Tongue (tissue), 1 donor: ENCODE measurements at regions not wholly inside any gene's neighbourhood (a gene's known extent, or its start where the extent isn't known, plus 50 kb on each side); places are given as distances from the start of the nearest gene placed in this dataset.

ENCODE experiments used
- DNase-seq: peaks from one replicate; pipeline ENCODE4 v3.0.0-alpha.2; 2015

DNA sequence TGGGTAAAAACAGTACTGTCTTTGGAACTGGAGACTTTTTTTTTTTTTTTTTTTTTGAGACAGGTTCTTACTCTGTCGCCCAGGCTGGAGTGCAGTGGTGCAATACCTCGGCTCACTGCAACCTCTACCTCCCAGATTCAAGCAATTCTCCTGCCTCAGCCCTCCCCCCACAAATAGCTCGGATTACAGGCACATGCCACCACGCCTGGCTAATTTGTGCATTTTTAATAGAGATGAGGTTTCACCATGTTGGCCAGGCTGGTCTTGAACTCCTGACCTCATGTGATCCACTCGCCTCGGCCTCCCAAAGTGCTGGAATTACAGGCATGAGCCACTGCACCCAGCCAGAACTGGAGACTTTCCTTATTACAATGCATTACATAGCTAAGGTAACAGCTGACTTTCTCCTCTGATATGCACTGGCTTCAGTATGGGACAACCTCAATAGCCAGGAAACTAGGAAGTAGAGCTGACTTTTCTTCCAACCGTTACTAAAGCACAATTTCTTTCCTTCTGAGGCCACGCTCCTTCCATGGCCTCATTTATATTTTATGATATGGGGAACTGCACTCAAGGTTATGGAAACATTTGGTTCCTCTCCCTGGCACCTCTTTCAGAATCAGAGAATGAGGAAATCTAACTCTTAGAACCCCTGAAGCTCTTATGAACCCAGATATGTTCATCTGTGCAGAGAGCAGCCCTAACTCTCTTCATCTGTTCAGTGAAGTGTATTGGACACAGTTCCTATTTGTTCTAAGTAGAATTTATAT lies 53.5 kb upstream of the FAM9B start:
- DNase-seq, result no peak

- DNase-seq, result no peak
Measured at GRCh38 chrX:9088896-9089295, 55.0 kb upstream of the FAM9B start.

- no peak for DNase-seq
Measured at GRCh38 chrX:9090766-9091165, 56.8 kb upstream of the FAM9B start.

DNA sequence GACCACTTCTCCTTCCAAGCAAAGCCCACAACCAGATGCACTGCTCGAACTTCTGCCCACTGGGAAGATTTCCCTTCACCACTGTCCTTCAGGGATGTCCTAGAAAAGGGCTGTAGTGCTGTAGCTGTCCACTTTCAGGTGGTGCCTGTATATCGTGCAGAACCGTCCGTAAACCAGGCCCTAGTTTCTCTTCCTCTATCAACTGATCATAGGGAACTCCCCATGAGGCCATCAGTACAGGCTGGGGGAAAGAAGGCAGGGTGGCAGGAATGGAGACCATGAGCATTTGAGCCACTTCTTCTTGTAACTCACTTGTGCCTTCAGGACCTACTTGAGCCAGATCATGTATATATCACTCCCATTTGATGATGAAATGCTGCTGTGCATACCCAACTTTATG lies 57.3 kb upstream of the FAM9B start:
- DNase-seq, result no peak

- DNase-seq, result no peak
Measured at GRCh38 chrX:9102956-9103355, 69.0 kb upstream of the FAM9B start.

- DNase-seq, result no peak
Measured at GRCh38 chrX:9108054-9108453, 74.1 kb upstream of the FAM9B start.

DNA sequence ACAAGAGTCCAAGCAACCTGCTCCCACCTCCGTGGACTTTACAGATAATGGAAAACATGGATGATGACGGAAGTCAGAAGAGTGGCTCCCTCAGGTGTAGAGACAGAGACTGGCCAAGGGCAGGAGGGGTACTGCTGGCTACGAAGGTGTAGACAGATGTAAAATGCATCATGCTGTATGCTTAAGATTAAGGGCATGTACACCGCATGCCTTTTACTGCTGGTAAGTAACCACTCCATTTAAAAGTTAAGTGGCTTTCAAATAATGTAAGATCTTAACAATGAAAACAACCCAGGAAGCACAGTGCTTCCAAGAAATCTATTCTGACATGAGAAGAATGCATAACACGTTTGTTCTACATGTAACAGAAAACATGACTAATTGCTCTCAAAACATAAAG lies 76.9 kb upstream of the FAM9B start:
- DNase-seq, result no peak

DNA sequence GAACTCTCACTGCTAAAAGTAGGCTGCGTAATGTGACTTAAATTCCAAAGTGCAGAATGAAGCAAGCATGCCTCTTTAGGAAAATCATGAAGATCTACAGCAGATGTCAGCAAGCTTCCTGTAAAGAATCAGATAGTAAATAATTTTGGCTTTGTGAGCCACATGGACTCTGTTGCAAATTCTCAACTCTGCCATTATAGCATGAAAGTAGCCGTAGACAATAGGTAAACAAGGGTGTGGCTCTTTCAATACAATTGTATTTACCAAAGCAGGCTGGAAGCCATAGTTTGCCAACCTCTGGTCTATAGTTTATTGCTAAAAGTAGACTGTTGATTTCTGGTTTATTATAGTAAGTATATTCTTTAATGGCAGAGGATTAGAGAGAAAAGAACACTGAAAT lies 80.3 kb upstream of the FAM9B start:
- DNase-seq, result no peak

DNA sequence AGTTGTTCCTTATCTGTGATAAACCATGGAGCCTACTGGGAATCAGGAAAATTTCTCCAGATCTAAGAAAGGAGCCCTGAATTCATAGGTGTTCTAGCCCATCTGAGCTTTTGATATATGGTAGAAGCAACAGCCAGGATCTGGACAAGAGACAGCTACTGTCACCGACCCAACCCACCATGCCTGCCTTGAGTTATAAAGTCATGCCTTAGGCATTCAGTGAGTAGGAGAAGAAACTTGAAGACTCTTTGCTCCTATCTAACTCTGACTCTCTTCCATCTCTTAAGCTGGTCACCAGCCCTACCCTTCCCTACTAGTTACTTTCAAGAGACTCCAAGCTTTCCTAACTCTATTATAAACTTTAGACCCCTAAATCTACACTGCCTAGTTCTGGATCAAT lies 83.9 kb upstream of the FAM9B start:
- DNase-seq, result no peak

- no peak for DNase-seq
Measured at GRCh38 chrX:9122519-9123245, 88.8 kb upstream of the FAM9B start.

GRCh38 chrX:9127986-9128385 lies 94.1 kb upstream of the FAM9B start:
- peak; percentile 14 for DNase-seq

DNA sequence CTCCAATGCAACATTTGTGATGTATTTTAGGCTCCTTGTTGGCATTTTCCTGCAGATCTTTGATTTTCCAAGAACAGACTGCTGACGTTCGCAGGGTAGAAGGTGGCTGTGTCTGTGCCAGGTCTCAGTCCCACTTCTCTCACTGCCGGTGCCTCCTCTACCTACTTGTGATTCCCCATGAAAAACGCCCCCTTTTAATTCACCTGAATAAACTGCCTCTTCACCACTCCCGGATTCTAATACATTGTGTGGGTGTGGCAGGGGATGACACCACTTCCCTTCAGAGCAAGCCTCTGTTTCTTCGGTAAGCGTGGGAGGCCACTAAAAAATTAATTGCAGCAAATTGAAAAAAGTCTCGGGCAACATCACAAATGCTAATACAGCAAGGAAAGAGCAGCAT lies 96.1 kb upstream of the FAM9B start:
- DNase-seq, result no peak

- no peak for DNase-seq
Measured at GRCh38 chrX:9131066-9131465, 97.1 kb upstream of the FAM9B start.

DNA sequence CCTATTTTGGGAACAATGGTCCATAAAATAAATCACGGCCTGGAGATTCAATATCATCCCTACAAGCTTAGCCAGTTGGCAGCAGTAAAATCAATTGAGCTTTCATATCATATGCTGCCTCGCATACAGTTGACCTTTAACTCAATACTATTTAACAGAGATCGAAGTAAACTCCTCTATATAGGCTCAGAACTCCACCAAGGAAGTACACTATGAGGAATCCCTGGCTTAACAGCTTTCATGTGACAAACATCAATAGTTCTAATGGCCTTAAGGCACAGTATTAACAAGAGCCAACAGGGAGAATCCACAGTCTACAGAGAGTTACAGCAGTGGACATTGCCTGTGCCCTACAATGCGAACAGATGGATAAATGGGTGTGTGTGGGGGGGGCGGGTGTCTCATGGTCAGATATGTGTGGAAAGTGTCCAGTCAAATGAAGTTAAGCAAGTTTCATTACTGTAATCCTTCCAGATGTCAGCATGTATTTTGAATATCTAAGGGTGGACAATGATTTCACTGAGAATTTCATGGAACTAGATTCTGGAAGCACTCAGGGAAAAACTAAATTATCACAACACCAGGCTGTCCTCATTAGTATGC lies 98.2 kb upstream of the FAM9B start:
- DNase-seq, result no peak

DNA sequence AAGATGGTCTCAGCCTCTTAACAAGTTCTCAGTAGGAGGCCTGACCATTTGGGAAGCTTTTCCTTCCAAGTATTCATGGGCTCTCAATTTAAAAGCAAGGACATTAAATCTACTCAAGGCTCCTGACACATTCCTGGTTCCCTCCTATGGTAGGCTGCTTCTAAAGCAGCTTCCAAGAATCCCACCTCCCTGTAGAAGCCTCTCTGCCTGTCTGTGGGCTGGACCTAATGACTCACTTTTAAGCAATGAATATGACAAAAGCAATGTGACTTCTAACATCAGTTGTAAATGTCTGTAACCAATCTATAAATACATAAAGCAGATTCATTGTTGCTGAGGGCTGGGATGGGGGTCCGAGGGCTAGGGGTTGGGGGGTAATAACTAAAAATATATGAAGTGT lies 99.5 kb upstream of the FAM9B start:
- no peak for DNase-seq

DNA sequence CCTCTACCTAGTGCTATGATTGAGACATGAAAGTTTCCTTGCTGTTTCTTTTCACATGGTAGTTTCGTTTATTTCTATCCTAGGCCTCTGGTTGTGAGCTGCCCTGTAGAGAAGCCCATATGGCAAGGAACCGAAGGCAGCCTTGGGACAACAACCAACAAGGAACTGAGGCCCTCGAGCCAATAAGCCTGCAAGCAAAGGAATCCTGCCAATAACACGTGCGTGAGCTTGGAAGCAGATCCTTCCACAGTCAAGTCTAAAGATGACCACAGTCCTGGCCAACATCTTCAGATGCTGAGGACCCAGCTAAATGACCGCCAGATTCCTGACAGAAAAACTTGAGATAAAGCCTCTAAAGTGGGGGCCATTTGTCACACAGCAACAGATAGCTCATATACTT lies 100.4 kb upstream of the FAM9B start:
- no peak for DNase-seq

- no peak for DNase-seq
Measured at GRCh38 chrX:9135901-9136510, 102.1 kb upstream of the FAM9B start.

GRCh38 chrX:9137152-9137551 lies 103.2 kb upstream of the FAM9B start:
- no peak for DNase-seq

DNA sequence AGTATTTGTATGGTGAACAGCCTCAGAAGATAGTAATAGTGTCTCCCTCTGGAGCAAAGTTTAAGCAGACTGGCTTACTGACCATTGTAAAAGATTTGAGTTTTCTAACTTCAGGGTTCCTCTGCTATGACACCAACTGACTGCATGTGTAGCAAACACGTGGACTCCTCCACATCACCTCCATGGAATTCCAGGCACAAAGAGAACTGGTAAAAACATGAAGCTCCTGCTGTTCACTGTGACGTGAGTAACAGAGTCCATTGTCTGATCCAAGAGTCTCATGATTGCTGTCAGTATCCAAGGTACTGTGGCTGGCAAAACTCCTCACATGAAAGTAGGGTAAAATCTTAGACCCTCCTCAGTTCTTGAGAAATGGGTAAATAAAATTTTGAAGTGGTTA lies 107.6 kb upstream of the FAM9B start:
- no peak for DNase-seq

DNA sequence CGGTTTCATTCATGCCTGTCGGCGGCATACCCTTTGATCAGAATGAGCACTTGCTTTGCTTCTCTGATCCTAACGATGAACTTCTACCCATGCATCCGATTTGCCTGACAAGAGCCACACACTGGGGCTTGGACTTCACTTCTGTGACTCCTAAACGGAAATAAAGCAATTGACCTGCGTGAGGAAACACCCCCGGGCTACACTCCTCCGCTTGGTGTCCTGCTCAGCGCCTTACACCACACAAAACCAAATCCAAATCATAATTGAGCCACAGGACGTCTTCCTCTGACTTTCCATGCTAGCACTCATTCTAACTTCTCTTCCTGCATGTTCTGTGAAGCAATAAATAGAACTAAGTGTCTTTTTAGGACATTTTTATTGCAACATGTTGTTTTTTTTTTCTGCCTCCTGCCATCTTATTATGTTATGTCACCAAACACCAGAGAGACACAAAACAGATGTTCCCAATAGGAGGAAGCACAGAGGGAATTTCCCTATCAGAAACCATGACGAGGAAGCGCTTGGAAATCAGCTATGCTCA lies 110.8 kb upstream of the FAM9B start:
- DNase-seq, result no peak

GRCh38 chrX:9146657-9147056 lies 112.7 kb upstream of the FAM9B start:
- DNase-seq, result no peak

DNA sequence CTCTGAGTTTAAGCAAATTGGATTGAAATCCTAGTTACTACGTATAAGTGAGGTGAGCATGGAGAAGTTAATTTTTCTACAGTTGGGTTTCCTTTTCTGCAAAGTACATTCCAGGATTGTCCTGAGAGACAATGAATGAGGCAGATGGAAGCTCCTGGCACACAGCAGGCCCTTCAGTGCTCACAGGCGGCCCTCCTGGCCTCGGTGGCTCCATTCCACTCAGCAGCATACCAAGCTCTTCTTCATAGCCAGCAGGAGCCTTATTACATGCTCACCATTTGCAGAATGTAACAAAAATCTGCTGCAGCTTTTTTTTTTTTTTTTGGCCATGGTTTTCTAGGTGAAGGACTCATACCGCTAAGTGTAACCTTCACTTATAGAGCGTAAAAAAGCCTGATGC lies 113.2 kb upstream of the FAM9B start:
- no peak for DNase-seq

DNA sequence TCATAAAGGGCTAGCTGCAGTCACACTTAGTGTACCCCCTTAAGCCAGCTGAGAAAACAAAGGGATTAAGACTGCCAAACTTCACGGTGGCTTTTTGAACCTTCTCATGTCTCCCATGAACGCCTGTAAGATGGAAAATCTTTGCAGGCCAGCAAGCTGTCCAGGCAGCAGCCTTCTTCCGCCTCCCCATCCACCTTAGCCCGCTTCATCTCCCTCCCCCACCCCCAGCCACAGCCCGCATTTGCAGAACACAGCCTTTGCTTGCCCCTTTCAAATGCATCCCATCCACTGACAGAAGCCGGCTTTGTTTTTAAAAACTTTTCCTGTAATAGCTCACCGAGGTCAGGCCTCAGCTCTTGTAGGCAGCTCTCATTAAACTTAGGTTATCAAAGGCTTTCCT lies 113.8 kb upstream of the FAM9B start:
- peak; percentile 32 for DNase-seq
